GM23338 (cell line): ENCODE measurements at regions not wholly inside any gene's neighbourhood (a gene's known extent, or its start where the extent isn't known, plus 50 kb on each side); places are given as distances from the start of the nearest gene placed in this dataset.

Experiments
- ATAC-seq: fragments of 200-7000 bp; cut with Tn5 transposase; 3 replicates; pipeline ENCODE4 v1.9.1; 2020
- DNase-seq: peaks from one replicate; pipeline ENCODE4 v3.0.0-alpha.2; 2015; ENCODE audit warnings: low spot score
- H2AFZ ChIP-seq: fragments of 200-600 bp; sonication (generic); 2 replicates; pipeline ENCODE4 v1.8.0; 2016; ENCODE audit warnings: antibody characterized with exemption, mild to moderate bottlenecking, moderate library complexity
- H3F3A ChIP-seq: fragments of 200-600 bp; sonication (generic); replicated peaks from 2 replicates; pipeline ENCODE4 v1.8.0; 2017; ENCODE audit warnings: antibody characterized with exemption, mixed run types, low read depth
- H3K27ac ChIP-seq: fragments of 200-600 bp; sonication (generic); 2 replicates; pipeline ENCODE4 v1.6.1; 2016; ENCODE audit warnings: low read depth
- H3K27me3 ChIP-seq: fragments of 200-600 bp; sonication (generic); 2 replicates; pipeline ENCODE4 v1.8.0; 2016; ENCODE audit warnings: mild to moderate bottlenecking, mixed run types, moderate library complexity; ENCODE audit not compliant: insufficient read depth
- H3K36me3 ChIP-seq: fragments of 200-600 bp; sonication (generic); 2 replicates; pipeline ENCODE4 v1.8.0; 2016; ENCODE audit warnings: mild to moderate bottlenecking; ENCODE audit not compliant: insufficient read depth
- H3K4me1 ChIP-seq: fragments of 200-600 bp; sonication (generic); 2 replicates; pipeline ENCODE4 v1.8.0; 2016; ENCODE audit warnings: mild to moderate bottlenecking, moderate library complexity; ENCODE audit not compliant: insufficient read depth
- H3K4me2 ChIP-seq: fragments of 200-600 bp; sonication (generic); 2 replicates; pipeline ENCODE4 v1.7.1; 2017; ENCODE audit warnings: mixed run types
- H3K4me3 ChIP-seq: fragments of 200-600 bp; sonication (generic); 2 replicates; pipeline ENCODE4 v1.6.1; 2016; ENCODE audit warnings: mixed run types
- H3K79me2 ChIP-seq: fragments of 200-600 bp; sonication (generic); replicated peaks from 2 replicates; pipeline ENCODE4 v1.8.0; 2017; ENCODE audit warnings: mild to moderate bottlenecking; ENCODE audit not compliant: insufficient read depth
- H3K9me2 ChIP-seq: fragments of 200-600 bp; sonication (generic); 2 replicates; pipeline ENCODE4 v1.8.0; 2017; ENCODE audit not compliant: insufficient read depth
- H4K20me1 ChIP-seq: fragments of 200-600 bp; sonication (generic); replicated peaks from 2 replicates; pipeline ENCODE4 v1.8.0; 2017; ENCODE audit warnings: mild to moderate bottlenecking; ENCODE audit not compliant: insufficient read depth
- H3K27ac Mint-ChIP-seq: 2 replicates; pipeline ENCODE4 v1.8.0; 2020; ENCODE audit warnings: inconsistent platforms, mild to moderate bottlenecking, moderate library complexity, mixed read lengths
- H3K27me3 Mint-ChIP-seq: 3 replicates; pipeline ENCODE4 v1.8.0; 2022; ENCODE audit warnings: low read depth, mild to moderate bottlenecking, moderate library complexity, mixed read lengths, inconsistent platforms; ENCODE audit not compliant: insufficient read depth, poor library complexity
- H3K36me3 Mint-ChIP-seq: 3 replicates; pipeline ENCODE4 v1.8.0; 2021; ENCODE audit warnings: low read depth, mild to moderate bottlenecking, inconsistent platforms, moderate library complexity, mixed read lengths
- H3K4me1 Mint-ChIP-seq: 3 replicates; pipeline ENCODE4 v1.8.0; 2020; ENCODE audit warnings: mild to moderate bottlenecking, inconsistent platforms, mixed read lengths
- H3K4me3 Mint-ChIP-seq: 3 replicates; pipeline ENCODE4 v1.8.0; 2021; ENCODE audit warnings: moderate library complexity, mild to moderate bottlenecking, inconsistent platforms, mixed read lengths
- H3K9me3 Mint-ChIP-seq: 3 replicates; pipeline ENCODE4 v1.8.0; 2020; ENCODE audit warnings: moderate library complexity, mild to moderate bottlenecking, inconsistent platforms, mixed read lengths
- CREB1 ChIP-seq: fragments of 250-450 bp; sonication (Bioruptor Pico); IDR thresholded peaks from 2 replicates; pipeline ENCODE4 v1.5.0; 2020; ENCODE audit warnings: low read depth, mild to moderate bottlenecking, moderate library complexity
- EZH2phosphoT487 ChIP-seq: fragments of 200-600 bp; sonication (generic); IDR thresholded peaks from one replicate; pipeline ENCODE4 v1.8.1; 2018; ENCODE audit warnings: antibody characterized with exemption; ENCODE audit not compliant: unreplicated experiment
- NANOG ChIP-seq: IDR thresholded peaks from 2 replicates; pipeline ENCODE4 v1.6.1; 2016; ENCODE audit warnings: antibody characterized with exemption, borderline replicate concordance
- POLR2AphosphoS5 ChIP-seq: IDR thresholded peaks from 2 replicates; pipeline ENCODE4 v1.6.1; 2016; ENCODE audit warnings: antibody characterized with exemption, low read depth
- STAT1 ChIP-seq: IDR thresholded peaks from one replicate; pipeline ENCODE4 v1.6.1; 2016; ENCODE audit warnings: antibody characterized with exemption; ENCODE audit not compliant: unreplicated experiment
- ZNF114 ChIP-seq: fragments of 250-450 bp; sonication (Bioruptor Pico); IDR thresholded peaks from 2 replicates; pipeline ENCODE4 v1.5.0; 2020; ENCODE audit warnings: mild to moderate bottlenecking, moderate library complexity
- ZNF331 ChIP-seq: fragments of 250-450 bp; sonication (Bioruptor Pico); IDR thresholded peaks from 2 replicates; pipeline ENCODE4 v1.5.0; 2020; ENCODE audit warnings: low read depth, mild to moderate bottlenecking, moderate library complexity
- TF ChIP-seq, protein P1 (sequence below), 2 experiments: fragments of 200-600 bp in 1 of 2; sonication (generic) in 1 of 2; conservative IDR thresholded peaks; 2 replicates each; pipeline versions ENCODE4 v1.5.1 to v1.6.1; 2016 to 2017; ENCODE audit warnings: antibody characterized with exemption in 2 of 2, low read depth in 2 of 2, mild to moderate bottlenecking in 2 of 2, moderate library complexity in 1 of 2
- TF ChIP-seq, protein P2 (sequence below): fragments of 250-450 bp; sonication (Bioruptor Pico); IDR thresholded peaks from 2 replicates; pipeline ENCODE4 v1.5.0; 2020; ENCODE audit warnings: mild to moderate bottlenecking, moderate library complexity
- TF ChIP-seq, protein P3 (sequence below): IDR thresholded peaks from one replicate; pipeline ENCODE4 v1.6.1; 2018; ENCODE audit warnings: antibody characterized with exemption; ENCODE audit not compliant: unreplicated experiment

DNA sequence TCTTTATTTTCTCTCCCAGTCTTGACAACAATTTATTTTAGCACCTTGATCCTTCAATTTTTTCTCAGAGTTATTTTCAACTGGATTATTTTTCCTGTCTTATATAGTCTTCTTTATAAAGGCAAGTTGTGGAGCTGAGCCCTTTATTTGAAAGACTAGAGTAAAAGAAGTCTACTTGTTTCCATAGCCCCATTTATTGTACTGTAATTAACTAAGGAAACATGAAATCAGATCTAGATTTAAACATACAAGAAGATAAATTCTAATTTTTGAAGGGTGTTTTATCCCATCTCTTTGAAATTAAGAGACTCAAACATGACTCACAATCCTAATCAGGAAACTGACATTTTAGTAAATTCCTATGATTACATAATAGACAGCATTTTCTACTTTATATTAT, 2421.8 kb downstream of the LRRC4C start:
- Mint-ChIP-seq H3K9me3 (peaks cover 4% of the 10 kb centered on the region; the same call in 1 of the 3 replicates), H3K27me3 (no peaks in the 10 kb centered on the region), H3K27ac (no peak overlapping the region), H3K36me3 (no peaks in the 10 kb centered on the region), H3K4me3 (no peak overlapping the region), H3K4me1 (no peaks in the 10 kb centered on the region)
- no peak for ATAC-seq
- Histone ChIP-seq H3K27me3 (no peaks in the 10 kb centered on the region), H3K27ac (no peak overlapping the region), H3K4me2 (no peak overlapping the region), H3F3A (no peaks in the 10 kb centered on the region), H3K4me1 (no peaks in the 10 kb centered on the region), H3K9me2 (no peaks in the 10 kb centered on the region), H3K36me3 (no peaks in the 10 kb centered on the region), H2AFZ (no peak overlapping the region), H3K79me2 (no peaks in the 10 kb centered on the region), H3K4me3 (no peak overlapping the region), H4K20me1 (no peaks in the 10 kb centered on the region)
- TF ChIP-seq, protein P1, sequence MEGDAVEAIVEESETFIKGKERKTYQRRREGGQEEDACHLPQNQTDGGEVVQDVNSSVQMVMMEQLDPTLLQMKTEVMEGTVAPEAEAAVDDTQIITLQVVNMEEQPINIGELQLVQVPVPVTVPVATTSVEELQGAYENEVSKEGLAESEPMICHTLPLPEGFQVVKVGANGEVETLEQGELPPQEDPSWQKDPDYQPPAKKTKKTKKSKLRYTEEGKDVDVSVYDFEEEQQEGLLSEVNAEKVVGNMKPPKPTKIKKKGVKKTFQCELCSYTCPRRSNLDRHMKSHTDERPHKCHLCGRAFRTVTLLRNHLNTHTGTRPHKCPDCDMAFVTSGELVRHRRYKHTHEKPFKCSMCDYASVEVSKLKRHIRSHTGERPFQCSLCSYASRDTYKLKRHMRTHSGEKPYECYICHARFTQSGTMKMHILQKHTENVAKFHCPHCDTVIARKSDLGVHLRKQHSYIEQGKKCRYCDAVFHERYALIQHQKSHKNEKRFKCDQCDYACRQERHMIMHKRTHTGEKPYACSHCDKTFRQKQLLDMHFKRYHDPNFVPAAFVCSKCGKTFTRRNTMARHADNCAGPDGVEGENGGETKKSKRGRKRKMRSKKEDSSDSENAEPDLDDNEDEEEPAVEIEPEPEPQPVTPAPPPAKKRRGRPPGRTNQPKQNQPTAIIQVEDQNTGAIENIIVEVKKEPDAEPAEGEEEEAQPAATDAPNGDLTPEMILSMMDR (conservative IDR thresholded peaks at IDR 0.05; ENCODE audit: low read depth in 2 of 2), result no peak
- TF ChIP-seq ZNF114 (CRISPR knock-in tag) (no peak), STAT1 (no peak)
- TF ChIP-seq, protein P2, sequence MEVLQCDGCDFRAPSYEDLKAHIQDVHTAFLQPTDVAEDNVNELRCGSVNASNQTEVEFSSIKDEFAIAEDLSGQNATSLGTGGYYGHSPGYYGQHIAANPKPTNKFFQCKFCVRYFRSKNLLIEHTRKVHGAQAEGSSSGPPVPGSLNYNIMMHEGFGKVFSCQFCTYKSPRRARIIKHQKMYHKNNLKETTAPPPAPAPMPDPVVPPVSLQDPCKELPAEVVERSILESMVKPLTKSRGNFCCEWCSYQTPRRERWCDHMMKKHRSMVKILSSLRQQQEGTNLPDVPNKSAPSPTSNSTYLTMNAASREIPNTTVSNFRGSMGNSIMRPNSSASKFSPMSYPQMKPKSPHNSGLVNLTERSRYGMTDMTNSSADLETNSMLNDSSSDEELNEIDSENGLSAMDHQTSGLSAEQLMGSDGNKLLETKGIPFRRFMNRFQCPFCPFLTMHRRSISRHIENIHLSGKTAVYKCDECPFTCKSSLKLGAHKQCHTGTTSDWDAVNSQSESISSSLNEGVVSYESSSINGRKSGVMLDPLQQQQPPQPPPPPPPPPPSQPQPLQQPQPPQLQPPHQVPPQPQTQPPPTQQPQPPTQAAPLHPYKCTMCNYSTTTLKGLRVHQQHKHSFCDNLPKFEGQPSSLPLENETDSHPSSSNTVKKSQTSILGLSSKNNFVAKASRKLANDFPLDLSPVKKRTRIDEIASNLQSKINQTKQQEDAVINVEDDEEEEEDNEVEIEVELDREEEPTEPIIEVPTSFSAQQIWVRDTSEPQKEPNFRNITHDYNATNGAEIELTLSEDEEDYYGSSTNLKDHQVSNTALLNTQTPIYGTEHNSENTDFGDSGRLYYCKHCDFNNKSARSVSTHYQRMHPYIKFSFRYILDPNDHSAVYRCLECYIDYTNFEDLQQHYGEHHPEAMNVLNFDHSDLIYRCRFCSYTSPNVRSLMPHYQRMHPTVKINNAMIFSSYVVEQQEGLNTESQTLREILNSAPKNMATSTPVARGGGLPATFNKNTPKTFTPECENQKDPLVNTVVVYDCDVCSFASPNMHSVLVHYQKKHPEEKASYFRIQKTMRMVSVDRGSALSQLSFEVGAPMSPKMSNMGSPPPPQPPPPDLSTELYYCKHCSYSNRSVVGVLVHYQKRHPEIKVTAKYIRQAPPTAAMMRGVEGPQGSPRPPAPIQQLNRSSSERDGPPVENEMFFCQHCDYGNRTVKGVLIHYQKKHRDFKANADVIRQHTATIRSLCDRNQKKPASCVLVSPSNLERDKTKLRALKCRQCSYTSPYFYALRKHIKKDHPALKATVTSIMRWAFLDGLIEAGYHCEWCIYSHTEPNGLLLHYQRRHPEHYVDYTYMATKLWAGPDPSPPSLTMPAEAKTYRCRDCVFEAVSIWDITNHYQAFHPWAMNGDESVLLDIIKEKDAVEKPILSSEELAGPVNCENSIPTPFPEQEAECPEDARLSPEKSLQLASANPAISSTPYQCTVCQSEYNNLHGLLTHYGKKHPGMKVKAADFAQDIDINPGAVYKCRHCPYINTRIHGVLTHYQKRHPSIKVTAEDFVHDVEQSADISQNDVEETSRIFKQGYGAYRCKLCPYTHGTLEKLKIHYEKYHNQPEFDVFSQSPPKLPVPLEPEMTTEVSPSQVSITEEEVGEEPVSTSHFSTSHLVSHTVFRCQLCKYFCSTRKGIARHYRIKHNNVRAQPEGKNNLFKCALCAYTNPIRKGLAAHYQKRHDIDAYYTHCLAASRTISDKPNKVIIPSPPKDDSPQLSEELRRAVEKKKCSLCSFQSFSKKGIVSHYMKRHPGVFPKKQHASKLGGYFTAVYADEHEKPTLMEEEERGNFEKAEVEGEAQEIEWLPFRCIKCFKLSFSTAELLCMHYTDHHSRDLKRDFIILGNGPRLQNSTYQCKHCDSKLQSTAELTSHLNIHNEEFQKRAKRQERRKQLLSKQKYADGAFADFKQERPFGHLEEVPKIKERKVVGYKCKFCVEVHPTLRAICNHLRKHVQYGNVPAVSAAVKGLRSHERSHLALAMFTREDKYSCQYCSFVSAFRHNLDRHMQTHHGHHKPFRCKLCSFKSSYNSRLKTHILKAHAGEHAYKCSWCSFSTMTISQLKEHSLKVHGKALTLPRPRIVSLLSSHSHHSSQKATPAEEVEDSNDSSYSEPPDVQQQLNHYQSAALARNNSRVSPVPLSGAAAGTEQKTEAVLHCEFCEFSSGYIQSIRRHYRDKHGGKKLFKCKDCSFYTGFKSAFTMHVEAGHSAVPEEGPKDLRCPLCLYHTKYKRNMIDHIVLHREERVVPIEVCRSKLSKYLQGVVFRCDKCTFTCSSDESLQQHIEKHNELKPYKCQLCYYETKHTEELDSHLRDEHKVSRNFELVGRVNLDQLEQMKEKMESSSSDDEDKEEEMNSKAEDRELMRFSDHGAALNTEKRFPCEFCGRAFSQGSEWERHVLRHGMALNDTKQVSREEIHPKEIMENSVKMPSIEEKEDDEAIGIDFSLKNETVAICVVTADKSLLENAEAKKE (CRISPR knock-in tag), result no peak
- DNase-seq, result no peak

DNA sequence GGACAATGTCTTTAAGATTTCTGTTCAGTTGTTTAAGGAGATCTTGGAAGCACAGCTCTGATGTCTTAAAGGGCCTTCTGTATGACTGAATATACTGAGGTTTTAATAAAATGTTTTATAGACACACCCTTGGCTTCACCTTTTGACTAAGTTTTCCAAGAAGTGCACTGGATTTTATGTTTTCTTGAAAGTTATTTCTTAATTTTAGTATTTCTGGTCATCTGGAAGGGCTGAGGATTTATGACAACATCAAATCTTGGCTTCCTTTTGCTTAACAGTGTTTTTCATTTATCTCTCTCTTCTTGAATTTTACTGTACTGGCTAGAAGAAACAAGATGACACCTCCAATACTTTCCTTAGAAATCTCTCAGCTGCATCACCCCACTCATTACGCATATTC, 2423.4 kb downstream of the LRRC4C start:
- H3K4me1 Mint-ChIP-seq, result no peaks in the 10 kb centered on the region
- H3K9me3 Mint-ChIP-seq, result peaks cover 8% of the 10 kb centered on the region; the same call in 2 of the 3 replicates
- no peak overlapping the region for H3K27ac Mint-ChIP-seq
- Histone ChIP-seq H3K4me3 (no peak overlapping the region), H3K4me2 (no peak overlapping the region), H4K20me1 (no peaks in the 10 kb centered on the region), H3K27me3 (no peaks in the 10 kb centered on the region), H2AFZ (no peak overlapping the region), H3K27ac (no peak overlapping the region), H3K9me2 (no peaks in the 10 kb centered on the region), H3F3A (no peaks in the 10 kb centered on the region), H3K79me2 (no peaks in the 10 kb centered on the region), H3K36me3 (no peaks in the 10 kb centered on the region), H3K4me1 (no peaks in the 10 kb centered on the region)
- H3K27me3 Mint-ChIP-seq, result no peaks in the 10 kb centered on the region
- DNase-seq (no peak), ATAC-seq (no peak)
- no peak overlapping the region for H3K4me3 Mint-ChIP-seq
- H3K36me3 Mint-ChIP-seq, result no peaks in the 10 kb centered on the region
- TF ChIP-seq POLR2AphosphoS5 (no peak), NANOG (no peak), CREB1 (CRISPR knock-in tag) (no peak), EZH2phosphoT487 (no peak), ZNF331 (CRISPR knock-in tag) (no peak)
- TF ChIP-seq, protein P3, sequence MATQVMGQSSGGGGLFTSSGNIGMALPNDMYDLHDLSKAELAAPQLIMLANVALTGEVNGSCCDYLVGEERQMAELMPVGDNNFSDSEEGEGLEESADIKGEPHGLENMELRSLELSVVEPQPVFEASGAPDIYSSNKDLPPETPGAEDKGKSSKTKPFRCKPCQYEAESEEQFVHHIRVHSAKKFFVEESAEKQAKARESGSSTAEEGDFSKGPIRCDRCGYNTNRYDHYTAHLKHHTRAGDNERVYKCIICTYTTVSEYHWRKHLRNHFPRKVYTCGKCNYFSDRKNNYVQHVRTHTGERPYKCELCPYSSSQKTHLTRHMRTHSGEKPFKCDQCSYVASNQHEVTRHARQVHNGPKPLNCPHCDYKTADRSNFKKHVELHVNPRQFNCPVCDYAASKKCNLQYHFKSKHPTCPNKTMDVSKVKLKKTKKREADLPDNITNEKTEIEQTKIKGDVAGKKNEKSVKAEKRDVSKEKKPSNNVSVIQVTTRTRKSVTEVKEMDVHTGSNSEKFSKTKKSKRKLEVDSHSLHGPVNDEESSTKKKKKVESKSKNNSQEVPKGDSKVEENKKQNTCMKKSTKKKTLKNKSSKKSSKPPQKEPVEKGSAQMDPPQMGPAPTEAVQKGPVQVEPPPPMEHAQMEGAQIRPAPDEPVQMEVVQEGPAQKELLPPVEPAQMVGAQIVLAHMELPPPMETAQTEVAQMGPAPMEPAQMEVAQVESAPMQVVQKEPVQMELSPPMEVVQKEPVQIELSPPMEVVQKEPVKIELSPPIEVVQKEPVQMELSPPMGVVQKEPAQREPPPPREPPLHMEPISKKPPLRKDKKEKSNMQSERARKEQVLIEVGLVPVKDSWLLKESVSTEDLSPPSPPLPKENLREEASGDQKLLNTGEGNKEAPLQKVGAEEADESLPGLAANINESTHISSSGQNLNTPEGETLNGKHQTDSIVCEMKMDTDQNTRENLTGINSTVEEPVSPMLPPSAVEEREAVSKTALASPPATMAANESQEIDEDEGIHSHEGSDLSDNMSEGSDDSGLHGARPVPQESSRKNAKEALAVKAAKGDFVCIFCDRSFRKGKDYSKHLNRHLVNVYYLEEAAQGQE, result no peak
